Adipocyte (in vitro differentiated cells): ENCODE measurements at regions not wholly inside any gene's neighbourhood (a gene's known extent, or its start where the extent isn't known, plus 50 kb on each side); places are given as distances from the start of the nearest gene placed in this dataset.
"Not testable (repeated sequence)": the region's sequence is repeated elsewhere in the genome, so short reads cannot be mapped to it uniquely, and the experiment has no call there.

Experiments
- DNase-seq: peaks from one replicate; pipeline ENCODE4 v3.0.0-alpha.2; 2015; ENCODE audit warnings: low read depth
- H3K27me3 ChIP-seq: replicated peaks from 2 replicates; pipeline ENCODE4 v1.7.0; 2013; ENCODE audit warnings: mild to moderate bottlenecking, low read length, moderate library complexity; ENCODE audit not compliant: control insufficient read depth, insufficient read depth
- H3K36me3 ChIP-seq: 2 replicates; pipeline ENCODE4 v1.7.0; 2013; ENCODE audit warnings: low read length, mild to moderate bottlenecking, moderate library complexity; ENCODE audit not compliant: control insufficient read depth, insufficient read depth, severe bottlenecking
- H3K4me1 ChIP-seq: 2 replicates; pipeline ENCODE4 v1.7.0; 2013; ENCODE audit warnings: mild to moderate bottlenecking, low read length, moderate library complexity; ENCODE audit not compliant: control insufficient read depth, insufficient read depth
- H3K4me3 ChIP-seq: 2 replicates; pipeline ENCODE4 v1.7.0; 2013; ENCODE audit warnings: mild to moderate bottlenecking, low read length, moderate library complexity
- H3K9ac ChIP-seq: 2 replicates; pipeline ENCODE4 v1.7.0; 2013; ENCODE audit warnings: mild to moderate bottlenecking, low read length, moderate library complexity
- H3K9me3 ChIP-seq: 2 replicates; pipeline ENCODE4 v1.7.0; 2013; ENCODE audit warnings: mild to moderate bottlenecking, low read length, moderate library complexity; ENCODE audit not compliant: control insufficient read depth

GRCh38 chr5:111960476-111961215, 203.7 kb upstream of the NREP start:
- no peaks in the 10 kb centered on the region for H3K36me3 ChIP-seq
- H3K9me3 ChIP-seq: no peaks in the 10 kb centered on the region
- H3K9ac ChIP-seq: peak overlapping the region; percentile 68
- peak overlapping the region; percentile 40 for H3K4me3 ChIP-seq
- DNase-seq: peak; percentile 78
- no peaks in the 10 kb centered on the region for H3K27me3 ChIP-seq
- peaks cover 45% of the 10 kb centered on the region for H3K4me1 ChIP-seq

GRCh38 chr5:111958851-111959250, 201.9 kb upstream of the NREP start:
- no peak for DNase-seq

GRCh38 chr5:111956765-111957164, 199.8 kb upstream of the NREP start:
- not testable (repeated sequence) for H3K9ac ChIP-seq, H3K36me3 ChIP-seq, H3K9me3 ChIP-seq, H3K4me3 ChIP-seq, H3K27me3 ChIP-seq, DNase-seq
- H3K4me1 ChIP-seq: peaks cover 73% of the 10 kb centered on the region

More at GRCh38 chr5:111958851-111959250, 201.9 kb upstream of the NREP start:
- Histone ChIP-seq H3K9me3 (no peaks in the 10 kb centered on the region), H3K9ac (peak overlapping the region; percentile 12), H3K4me3 (no peak overlapping the region), H3K36me3 (no peaks in the 10 kb centered on the region), H3K27me3 (no peaks in the 10 kb centered on the region), H3K4me1 (peaks cover 63% of the 10 kb centered on the region)

GRCh38 chr5:111954516-111955395, 197.8 kb upstream of the NREP start:
- H3K36me3 ChIP-seq: no peaks in the 10 kb centered on the region
- peaks cover 59% of the 10 kb centered on the region for H3K4me1 ChIP-seq
- peak overlapping the region; percentile 34 for H3K4me3 ChIP-seq
- peak; percentile 62 for DNase-seq
- no peaks in the 10 kb centered on the region for H3K27me3 ChIP-seq
- H3K9ac ChIP-seq: peak overlapping the region; percentile 67
- no peaks in the 10 kb centered on the region for H3K9me3 ChIP-seq

- Histone ChIP-seq H3K9me3 (no peaks in the 10 kb centered on the region), H3K4me1 (peaks cover 55% of the 10 kb centered on the region)
Measured at GRCh38 chr5:111953351-111954127, 196.5 kb upstream of the NREP start.

GRCh38 chr5:111952555-111952954, 195.6 kb upstream of the NREP start:
- peak overlapping the region; percentile 19 for H3K9ac ChIP-seq

More at GRCh38 chr5:111953351-111954127, 196.5 kb upstream of the NREP start:
- peak; percentile 78 for DNase-seq
- H3K4me3 ChIP-seq: peak overlapping the region; percentile 24
- H3K27me3 ChIP-seq: no peaks in the 10 kb centered on the region
- H3K9ac ChIP-seq: peak overlapping the region; percentile 67
- H3K36me3 ChIP-seq: no peaks in the 10 kb centered on the region

GRCh38 chr5:111950660-111951059, 193.7 kb upstream of the NREP start:
- H3K9me3 ChIP-seq: no peaks in the 10 kb centered on the region
- peaks cover 65% of the 10 kb centered on the region for H3K4me1 ChIP-seq
- H3K36me3 ChIP-seq: no peaks in the 10 kb centered on the region
- H3K27me3 ChIP-seq: no peaks in the 10 kb centered on the region
- H3K9ac ChIP-seq: no peak overlapping the region
- no peak overlapping the region for H3K4me3 ChIP-seq
- no peak for DNase-seq

More at GRCh38 chr5:111952555-111952954, 195.6 kb upstream of the NREP start:
- Histone ChIP-seq H3K27me3 (no peaks in the 10 kb centered on the region), H3K9me3 (no peaks in the 10 kb centered on the region), H3K4me1 (peaks cover 62% of the 10 kb centered on the region), H3K36me3 (no peaks in the 10 kb centered on the region), H3K4me3 (no peak overlapping the region)
- no peak for DNase-seq

- Histone ChIP-seq H3K9ac (peak overlapping the region; percentile 72), H3K4me3 (peak overlapping the region; percentile 47), H3K36me3 (no peaks in the 10 kb centered on the region), H3K27me3 (no peaks in the 10 kb centered on the region), H3K9me3 (no peaks in the 10 kb centered on the region), H3K4me1 (peaks cover 47% of the 10 kb centered on the region)
- DNase-seq: peak; percentile 94
Measured at GRCh38 chr5:111948092-111948841, 191.3 kb upstream of the NREP start.

- H3K4me1 ChIP-seq: peaks cover 50% of the 10 kb centered on the region
- no peak overlapping the region for H3K4me3 ChIP-seq
- H3K36me3 ChIP-seq: no peaks in the 10 kb centered on the region
- no peaks in the 10 kb centered on the region for H3K9me3 ChIP-seq
- H3K27me3 ChIP-seq: no peaks in the 10 kb centered on the region
- no peak overlapping the region for H3K9ac ChIP-seq
- DNase-seq: no peak
Measured at GRCh38 chr5:111946556-111946955, 189.6 kb upstream of the NREP start.

- peak overlapping the region; percentile 27 for H3K9ac ChIP-seq
- no peaks in the 10 kb centered on the region for H3K9me3 ChIP-seq
- H3K27me3 ChIP-seq: no peaks in the 10 kb centered on the region
- H3K4me3 ChIP-seq: no peak overlapping the region
- peaks cover 44% of the 10 kb centered on the region for H3K4me1 ChIP-seq
- H3K36me3 ChIP-seq: no peaks in the 10 kb centered on the region
- DNase-seq: peak; percentile 60
Measured at GRCh38 chr5:111945535-111945934, 188.5 kb upstream of the NREP start.
